ENCODE measurements at regions not wholly inside any gene's neighbourhood (a gene's known extent, or its start where the extent isn't known, plus 50 kb on each side); places are given as distances from the start of the nearest gene placed in this dataset.

- TF ChIP-seq CTCF (IDR thresholded peaks at IDR 0.05; ENCODE audit: low read depth, low read length) (no peak), EZH2phosphoT487 (IDR thresholded peaks at IDR 0.05; ENCODE audit: low read depth) (no peak)
These were observed 150.3 kb upstream of the PRKD1 start for GRCh38 chr14:30077946-30078345.

Data from OCI-LY3 (cell line).